ENCODE measurements at regions not wholly inside any gene's neighbourhood (a gene's known extent, or its start where the extent isn't known, plus 50 kb on each side); places are given as distances from the start of the nearest gene placed in this dataset.
"Not testable (repeated sequence)": the region's sequence is repeated elsewhere in the genome, so short reads cannot be mapped to it uniquely, and the experiment has no call there.

DNA sequence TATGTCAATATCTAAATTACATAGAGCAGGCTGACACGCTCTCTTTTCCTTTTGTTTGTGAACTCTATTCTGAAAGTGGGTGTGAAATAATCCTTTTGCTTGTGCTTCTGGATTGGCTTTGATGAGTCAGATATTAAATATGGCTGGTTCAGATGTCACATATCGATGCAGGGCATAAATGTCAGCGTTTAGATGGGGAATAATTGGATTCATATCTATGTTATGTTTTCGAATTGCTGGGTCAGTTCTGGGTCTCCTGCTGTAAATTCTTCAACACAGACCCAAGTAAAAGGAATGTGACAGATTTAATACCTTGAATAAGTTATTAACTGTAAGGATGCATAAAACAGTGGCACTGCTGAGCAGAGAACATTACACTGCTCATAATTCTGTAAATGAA lies 118.7 kb upstream of the SNX2 start:
- TF ChIP-seq, protein P1, sequence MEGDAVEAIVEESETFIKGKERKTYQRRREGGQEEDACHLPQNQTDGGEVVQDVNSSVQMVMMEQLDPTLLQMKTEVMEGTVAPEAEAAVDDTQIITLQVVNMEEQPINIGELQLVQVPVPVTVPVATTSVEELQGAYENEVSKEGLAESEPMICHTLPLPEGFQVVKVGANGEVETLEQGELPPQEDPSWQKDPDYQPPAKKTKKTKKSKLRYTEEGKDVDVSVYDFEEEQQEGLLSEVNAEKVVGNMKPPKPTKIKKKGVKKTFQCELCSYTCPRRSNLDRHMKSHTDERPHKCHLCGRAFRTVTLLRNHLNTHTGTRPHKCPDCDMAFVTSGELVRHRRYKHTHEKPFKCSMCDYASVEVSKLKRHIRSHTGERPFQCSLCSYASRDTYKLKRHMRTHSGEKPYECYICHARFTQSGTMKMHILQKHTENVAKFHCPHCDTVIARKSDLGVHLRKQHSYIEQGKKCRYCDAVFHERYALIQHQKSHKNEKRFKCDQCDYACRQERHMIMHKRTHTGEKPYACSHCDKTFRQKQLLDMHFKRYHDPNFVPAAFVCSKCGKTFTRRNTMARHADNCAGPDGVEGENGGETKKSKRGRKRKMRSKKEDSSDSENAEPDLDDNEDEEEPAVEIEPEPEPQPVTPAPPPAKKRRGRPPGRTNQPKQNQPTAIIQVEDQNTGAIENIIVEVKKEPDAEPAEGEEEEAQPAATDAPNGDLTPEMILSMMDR (conservative IDR thresholded peaks at IDR 0.05; ENCODE audit: control insufficient read depth, insufficient read depth, low read depth, low read length), result no peak
- DNase-seq (ENCODE audit: low read depth), result no peak
- H3K4me3 ChIP-seq (ENCODE audit: control insufficient read depth, low read depth, low read length), result no peak overlapping the region

DNA sequence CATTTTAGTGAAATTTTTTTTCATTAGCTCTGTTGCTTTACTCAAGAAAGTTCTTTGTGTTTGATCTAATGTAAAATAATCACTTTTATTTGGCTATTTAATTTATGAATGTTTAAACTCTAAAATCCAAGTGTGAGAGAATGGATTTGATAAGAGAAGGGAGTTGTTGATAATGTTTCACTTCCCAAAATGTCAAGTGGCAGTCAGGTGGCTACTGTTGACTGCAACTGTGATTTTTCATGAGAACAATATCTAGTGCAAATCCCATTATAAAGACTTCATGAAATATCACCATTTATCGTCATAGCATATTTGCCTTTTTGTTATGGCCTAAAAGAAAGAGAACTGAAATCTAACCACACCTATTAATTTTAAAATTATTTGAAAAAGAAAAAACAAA lies 118.3 kb upstream of the SNX2 start:
- H3K4me3 ChIP-seq (ENCODE audit: control insufficient read depth, low read depth, low read length), result no peak overlapping the region
- no peak for DNase-seq (ENCODE audit: low read depth)
- TF ChIP-seq, protein P1 (conservative IDR thresholded peaks at IDR 0.05; ENCODE audit: control insufficient read depth, insufficient read depth, low read depth, low read length), result no peak

DNA sequence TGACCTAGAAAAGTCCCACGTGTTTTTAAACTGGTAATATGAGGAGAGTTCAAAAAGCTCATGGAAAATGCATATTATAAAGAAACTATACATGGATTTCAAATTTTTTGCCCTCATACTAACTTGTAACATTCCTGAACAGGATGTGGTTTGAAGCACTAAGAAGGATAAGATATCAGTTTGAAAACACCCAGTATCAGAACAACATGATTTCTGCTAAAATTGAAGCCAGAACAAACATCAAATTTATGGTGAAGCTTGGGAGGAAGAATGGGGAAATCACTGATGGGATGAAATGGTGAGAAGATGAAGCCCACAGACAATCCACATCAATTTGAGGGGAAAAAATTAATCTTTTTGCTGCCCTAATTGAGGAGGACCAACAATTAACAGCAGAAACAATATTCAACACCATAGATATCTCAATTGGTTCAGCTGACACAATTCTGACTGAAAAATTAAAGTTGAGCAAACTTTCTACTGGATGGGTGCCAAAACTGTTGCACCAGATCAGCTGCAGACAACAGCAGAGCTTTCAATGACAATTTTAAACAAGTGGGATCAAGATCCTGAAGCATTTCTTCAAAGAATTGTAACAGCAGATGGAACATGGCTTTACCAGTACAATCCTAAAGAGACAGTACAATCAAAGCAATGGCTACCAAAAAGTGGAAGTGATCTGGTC lies 113.2 kb upstream of the SNX2 start:
- TF ChIP-seq, protein P1 (conservative IDR thresholded peaks at IDR 0.05; ENCODE audit: control insufficient read depth, insufficient read depth, low read depth, low read length), result no peak
- H3K4me3 ChIP-seq (ENCODE audit: control insufficient read depth, low read depth, low read length), result no peak overlapping the region
- DNase-seq (ENCODE audit: low read depth), result peak; percentile 42

- H3K4me3 ChIP-seq (ENCODE audit: control insufficient read depth, low read depth, low read length), result no peak overlapping the region
- TF ChIP-seq, protein P1 (conservative IDR thresholded peaks at IDR 0.05; ENCODE audit: control insufficient read depth, insufficient read depth, low read depth, low read length), result no peak
- DNase-seq (ENCODE audit: low read depth), result no peak
Measured at GRCh38 chr5:122665051-122665450, 109.8 kb upstream of the SNX2 start.

- H3K4me3 ChIP-seq (ENCODE audit: control insufficient read depth, low read depth, low read length), result no peak overlapping the region
- DNase-seq (ENCODE audit: low read depth), result no peak
- TF ChIP-seq, protein P1 (conservative IDR thresholded peaks at IDR 0.05; ENCODE audit: control insufficient read depth, insufficient read depth, low read depth, low read length), result no peak
Measured at GRCh38 chr5:122668552-122668951, 106.3 kb upstream of the SNX2 start.

DNA sequence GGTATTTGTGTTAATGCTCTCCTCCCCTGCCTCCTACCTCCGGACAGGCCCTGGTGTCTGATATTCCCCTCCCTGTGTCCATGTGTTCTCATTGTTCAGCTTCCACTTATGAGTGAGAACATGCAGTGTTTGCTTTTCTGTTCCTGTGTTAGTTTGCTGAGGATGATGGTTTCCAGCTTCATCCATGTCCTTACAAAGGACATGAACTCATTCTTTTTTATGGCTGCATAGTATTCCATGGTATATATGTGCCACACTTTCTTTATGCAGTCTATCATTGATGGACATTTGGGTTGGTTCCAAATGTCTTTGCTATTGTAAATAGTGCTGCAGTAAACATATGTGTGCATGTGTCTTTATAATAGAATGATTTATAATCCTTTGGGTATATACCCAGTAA lies 105.2 kb upstream of the SNX2 start:
- H3K4me3 ChIP-seq (ENCODE audit: control insufficient read depth, low read depth, low read length); DNase-seq (ENCODE audit: low read depth): not testable (repeated sequence)

DNA sequence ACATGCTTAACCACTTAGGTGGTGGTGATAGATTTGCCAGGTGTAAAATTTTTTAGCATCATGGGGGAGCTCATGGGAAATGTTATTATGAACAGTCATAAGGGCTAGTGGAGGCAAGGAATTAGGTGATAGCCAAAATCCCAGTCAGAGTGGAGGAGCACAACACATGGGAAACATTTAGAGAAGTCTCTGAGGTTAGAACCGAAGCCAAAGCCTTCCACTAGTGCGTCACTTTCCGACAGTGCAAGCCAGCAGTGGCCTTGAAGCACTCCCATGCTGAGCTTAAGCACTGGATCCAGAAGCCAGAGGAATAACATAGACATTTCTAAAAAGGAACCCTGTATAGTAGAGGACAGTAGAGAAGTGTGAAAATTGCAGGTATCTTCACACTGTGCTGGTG lies 101.5 kb upstream of the SNX2 start:
- DNase-seq (ENCODE audit: low read depth), result peak; percentile 91

More for the DNA sequence above, 101.5 kb upstream of the SNX2 start:
- TF ChIP-seq, protein P1 (conservative IDR thresholded peaks at IDR 0.05; ENCODE audit: control insufficient read depth, insufficient read depth, low read depth, low read length), result no peak
- H3K4me3 ChIP-seq (ENCODE audit: control insufficient read depth, low read depth, low read length), result no peak overlapping the region

Data from fibroblast of mammary gland (primary cell).